ENCODE measurements at regions not wholly inside any gene's neighbourhood (a gene's known extent, or its start where the extent isn't known, plus 50 kb on each side); places are given as distances from the start of the nearest gene placed in this dataset.

DNA sequence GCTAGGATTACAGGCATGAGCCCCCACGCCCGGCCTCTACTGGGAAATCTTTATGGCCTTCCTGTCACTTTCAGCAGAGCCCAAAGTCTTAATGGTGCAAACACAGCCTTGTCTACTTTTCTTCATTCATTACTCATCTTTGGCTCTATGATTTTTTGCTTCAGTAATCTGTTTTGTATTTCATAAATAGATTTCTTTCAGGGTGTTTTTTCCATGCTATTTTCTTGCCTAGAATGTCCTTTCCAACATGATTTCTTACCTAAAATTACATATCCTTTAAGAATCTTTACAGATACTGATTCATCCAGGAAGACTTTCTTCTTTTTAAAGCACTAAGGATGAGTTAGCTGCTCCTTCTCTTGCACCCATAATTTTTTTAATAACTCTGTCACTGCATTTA is 213.0 kb downstream of the TAF11L14 start:
- TF ChIP-seq, protein P1, sequence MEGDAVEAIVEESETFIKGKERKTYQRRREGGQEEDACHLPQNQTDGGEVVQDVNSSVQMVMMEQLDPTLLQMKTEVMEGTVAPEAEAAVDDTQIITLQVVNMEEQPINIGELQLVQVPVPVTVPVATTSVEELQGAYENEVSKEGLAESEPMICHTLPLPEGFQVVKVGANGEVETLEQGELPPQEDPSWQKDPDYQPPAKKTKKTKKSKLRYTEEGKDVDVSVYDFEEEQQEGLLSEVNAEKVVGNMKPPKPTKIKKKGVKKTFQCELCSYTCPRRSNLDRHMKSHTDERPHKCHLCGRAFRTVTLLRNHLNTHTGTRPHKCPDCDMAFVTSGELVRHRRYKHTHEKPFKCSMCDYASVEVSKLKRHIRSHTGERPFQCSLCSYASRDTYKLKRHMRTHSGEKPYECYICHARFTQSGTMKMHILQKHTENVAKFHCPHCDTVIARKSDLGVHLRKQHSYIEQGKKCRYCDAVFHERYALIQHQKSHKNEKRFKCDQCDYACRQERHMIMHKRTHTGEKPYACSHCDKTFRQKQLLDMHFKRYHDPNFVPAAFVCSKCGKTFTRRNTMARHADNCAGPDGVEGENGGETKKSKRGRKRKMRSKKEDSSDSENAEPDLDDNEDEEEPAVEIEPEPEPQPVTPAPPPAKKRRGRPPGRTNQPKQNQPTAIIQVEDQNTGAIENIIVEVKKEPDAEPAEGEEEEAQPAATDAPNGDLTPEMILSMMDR (conservative IDR thresholded peaks at IDR 0.05 in 1 of 2, IDR thresholded peaks at IDR 0.05 in 1 of 2; ENCODE audit: extremely low read depth in 1 of 2, insufficient read depth in 1 of 2, low read depth in 1 of 2, low read length in 2 of 2), result no peak
- TF ChIP-seq EZH2 (IDR thresholded peaks at IDR 0.05; ENCODE audit: borderline replicate concordance, low read length), result no peak
